ENCODE measurements at regions not wholly inside any gene's neighbourhood (a gene's known extent, or its start where the extent isn't known, plus 50 kb on each side); places are given as distances from the start of the nearest gene placed in this dataset.

DNA sequence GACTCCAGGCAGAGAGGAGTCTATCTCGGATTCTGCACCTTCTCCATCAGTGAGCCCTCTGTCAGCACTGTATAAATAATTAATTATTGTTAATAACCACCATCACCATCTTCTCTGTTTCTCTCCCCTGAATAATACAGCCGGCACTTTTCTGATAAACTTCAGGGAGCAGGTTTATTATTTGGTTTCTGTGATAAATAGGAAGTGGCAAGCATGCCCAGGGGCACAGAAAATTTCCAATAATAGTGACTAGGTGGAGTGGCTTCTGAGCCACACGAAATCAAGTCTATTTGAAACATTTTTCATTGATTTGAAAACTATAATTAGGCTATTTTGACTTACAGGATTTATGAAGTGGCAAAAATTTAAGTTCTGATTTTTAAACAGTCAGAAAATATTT is 186.8 kb upstream of the TMEM229A start:
- POLR2A ChIA-PET, result no interaction called here
- no peak overlapping the region for H3K4me3 ChIP-seq (ENCODE audit: low read depth, low read length)

DNA sequence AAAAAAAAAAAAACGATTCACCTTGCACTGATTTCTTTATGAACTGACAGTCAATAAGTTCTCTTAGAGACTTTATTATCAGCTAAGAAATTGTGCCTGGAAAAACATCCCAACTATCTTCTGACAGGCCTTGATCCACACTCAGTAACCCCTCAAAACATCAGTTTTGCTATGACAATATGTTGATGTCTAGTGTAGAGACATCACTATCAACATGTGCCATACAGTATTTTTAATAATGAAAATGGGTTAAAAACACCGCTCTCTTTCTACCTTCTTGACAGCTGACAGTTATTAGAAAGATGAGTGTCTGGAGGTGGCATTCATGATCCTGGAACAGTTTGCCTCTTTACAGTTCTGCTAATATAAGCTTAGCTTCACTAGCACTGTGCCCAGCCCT is 175.8 kb upstream of the TMEM229A start:
- H3K27me3 ChIP-seq (ENCODE audit: control insufficient read depth, insufficient read depth, low read length), result no peaks in the 10 kb centered on the region
- CTCF ChIA-PET, result no interaction called here

More for the DNA sequence above, 186.8 kb upstream of the TMEM229A start:
- CTCF ChIA-PET, result interaction anchor here (1.6 kb wide), 1 partner anchor 546 kb away, joined by 4 read pairs; the partner anchor contains the start of gene GPR37
- TF ChIP-seq, protein P1, sequence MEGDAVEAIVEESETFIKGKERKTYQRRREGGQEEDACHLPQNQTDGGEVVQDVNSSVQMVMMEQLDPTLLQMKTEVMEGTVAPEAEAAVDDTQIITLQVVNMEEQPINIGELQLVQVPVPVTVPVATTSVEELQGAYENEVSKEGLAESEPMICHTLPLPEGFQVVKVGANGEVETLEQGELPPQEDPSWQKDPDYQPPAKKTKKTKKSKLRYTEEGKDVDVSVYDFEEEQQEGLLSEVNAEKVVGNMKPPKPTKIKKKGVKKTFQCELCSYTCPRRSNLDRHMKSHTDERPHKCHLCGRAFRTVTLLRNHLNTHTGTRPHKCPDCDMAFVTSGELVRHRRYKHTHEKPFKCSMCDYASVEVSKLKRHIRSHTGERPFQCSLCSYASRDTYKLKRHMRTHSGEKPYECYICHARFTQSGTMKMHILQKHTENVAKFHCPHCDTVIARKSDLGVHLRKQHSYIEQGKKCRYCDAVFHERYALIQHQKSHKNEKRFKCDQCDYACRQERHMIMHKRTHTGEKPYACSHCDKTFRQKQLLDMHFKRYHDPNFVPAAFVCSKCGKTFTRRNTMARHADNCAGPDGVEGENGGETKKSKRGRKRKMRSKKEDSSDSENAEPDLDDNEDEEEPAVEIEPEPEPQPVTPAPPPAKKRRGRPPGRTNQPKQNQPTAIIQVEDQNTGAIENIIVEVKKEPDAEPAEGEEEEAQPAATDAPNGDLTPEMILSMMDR (IDR thresholded peaks at IDR 0.05; ENCODE audit: low read depth, low read length), result no peak
- Histone ChIP-seq H3K9me3 (ENCODE audit: control insufficient read depth, insufficient read depth, low read length) (peaks cover 4% of the 10 kb centered on the region; the same call in 1 of the 2 replicates), H3K27ac (ENCODE audit: low read depth, low read length) (no peak overlapping the region), H3K27me3 (ENCODE audit: control insufficient read depth, insufficient read depth, low read length) (no peaks in the 10 kb centered on the region)
- no peak for DNase-seq (ENCODE audit: low read depth, low spot score)

DNA sequence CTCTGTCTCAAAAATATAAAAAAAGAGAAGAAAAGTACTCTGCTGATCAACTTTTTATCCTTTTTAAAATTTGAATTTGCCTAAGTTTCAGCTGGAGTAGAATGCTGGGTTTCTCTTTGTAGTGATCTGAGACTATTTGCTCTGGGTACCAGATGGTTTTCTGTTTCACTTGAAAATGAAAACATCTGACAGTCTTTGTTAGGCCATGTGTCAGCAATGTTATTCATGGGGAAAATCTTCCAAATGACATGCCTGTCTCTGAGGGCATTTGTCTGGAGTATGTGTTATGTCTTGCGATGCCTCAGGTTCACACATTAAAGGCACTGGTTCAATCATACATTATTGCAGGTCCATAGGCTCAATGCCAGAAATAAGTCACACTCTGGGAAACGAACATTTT is 175.3 kb upstream of the TMEM229A start:
- ChIA-PET CTCF (no interaction called here), POLR2A (no interaction called here)
- DNase-seq (ENCODE audit: low read depth, low spot score), result no peak
- TF ChIP-seq, protein P1 (IDR thresholded peaks at IDR 0.05; ENCODE audit: low read depth, low read length), result no peak
- H3K4me3 ChIP-seq (ENCODE audit: low read depth, low read length), result no peak overlapping the region
- no peak overlapping the region for H3K27ac ChIP-seq (ENCODE audit: low read depth, low read length)
- no peaks in the 10 kb centered on the region for H3K9me3 ChIP-seq (ENCODE audit: control insufficient read depth, insufficient read depth, low read length)
- no peaks in the 10 kb centered on the region for H3K27me3 ChIP-seq (ENCODE audit: control insufficient read depth, insufficient read depth, low read length)

More for the DNA sequence above, 175.8 kb upstream of the TMEM229A start:
- Histone ChIP-seq H3K4me3 (ENCODE audit: low read depth, low read length) (no peak overlapping the region), H3K9me3 (ENCODE audit: control insufficient read depth, insufficient read depth, low read length) (no peaks in the 10 kb centered on the region), H3K27ac (ENCODE audit: low read depth, low read length) (no peak overlapping the region)
- TF ChIP-seq, protein P1 (IDR thresholded peaks at IDR 0.05; ENCODE audit: low read depth, low read length), result no peak
- POLR2A ChIA-PET, result no interaction called here
- no peak for DNase-seq (ENCODE audit: low read depth, low spot score)

DNA sequence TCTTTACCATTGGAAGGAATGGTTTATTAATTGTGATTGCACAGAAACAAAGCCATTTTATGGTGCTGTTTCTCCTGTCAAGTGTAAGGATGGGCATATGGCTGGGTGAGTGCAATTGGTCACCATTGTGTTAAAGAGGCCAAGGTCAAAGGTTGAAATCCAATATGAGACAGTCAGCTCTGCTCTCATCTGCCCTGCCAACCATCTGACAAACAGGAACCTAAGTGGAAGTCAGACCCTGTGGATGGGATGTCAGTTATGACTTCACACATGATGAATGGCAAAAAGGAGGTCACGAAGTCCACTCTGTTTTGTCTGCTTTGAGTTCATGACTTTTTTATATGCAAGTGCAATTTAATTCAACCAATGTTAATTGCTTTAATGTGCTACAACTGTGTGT is 172.7 kb upstream of the TMEM229A start:
- TF ChIP-seq, protein P1 (IDR thresholded peaks at IDR 0.05; ENCODE audit: low read depth, low read length), result no peak
- DNase-seq (ENCODE audit: low read depth, low spot score), result no peak
- ChIA-PET CTCF (interaction anchor here (0.6 to 1.0 kb wide), 3 partner anchors 35 to 570 kb away, joined by 3 to 4 read pairs (median 3); no protein-coding TSS in a partner anchor), POLR2A (no interaction called here)
- Histone ChIP-seq H3K27ac (ENCODE audit: low read depth, low read length) (no peak overlapping the region), H3K27me3 (ENCODE audit: control insufficient read depth, insufficient read depth, low read length) (no peaks in the 10 kb centered on the region), H3K4me3 (ENCODE audit: low read depth, low read length) (no peak overlapping the region), H3K9me3 (ENCODE audit: control insufficient read depth, insufficient read depth, low read length) (no peaks in the 10 kb centered on the region)

DNA sequence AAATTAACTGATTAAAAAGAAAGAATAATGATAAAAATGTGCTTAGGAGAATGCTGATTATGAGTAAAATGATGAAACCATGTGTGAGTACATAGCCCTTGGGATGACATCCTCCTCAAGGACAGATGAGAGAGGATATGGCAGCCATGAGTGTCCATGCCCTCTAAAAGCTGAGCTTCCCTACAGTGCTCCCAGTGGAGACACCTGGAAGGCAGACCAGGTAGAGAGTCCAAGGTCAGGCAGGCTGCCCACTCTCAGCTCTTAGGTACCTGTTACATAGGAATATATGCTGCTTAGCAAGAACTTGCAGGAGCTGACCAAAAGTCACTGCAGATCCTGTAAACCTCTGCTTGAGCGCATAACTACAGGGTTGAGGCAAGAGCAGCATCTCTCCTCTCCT is 169.7 kb upstream of the TMEM229A start:
- CTCF ChIA-PET, result interaction anchor here (1.0 kb wide), 1 partner anchor 47 kb away, joined by 3 read pairs; no protein-coding TSS in a partner anchor
- no peak overlapping the region for H3K4me3 ChIP-seq (ENCODE audit: low read depth, low read length)
- no peaks in the 10 kb centered on the region for H3K27me3 ChIP-seq (ENCODE audit: control insufficient read depth, insufficient read depth, low read length)
- H3K27ac ChIP-seq (ENCODE audit: low read depth, low read length), result no peak overlapping the region
- POLR2A ChIA-PET, result no interaction called here
- no peaks in the 10 kb centered on the region for H3K9me3 ChIP-seq (ENCODE audit: control insufficient read depth, insufficient read depth, low read length)
- TF ChIP-seq, protein P1 (IDR thresholded peaks at IDR 0.05; ENCODE audit: low read depth, low read length), result no peak
- no peak for DNase-seq (ENCODE audit: low read depth, low spot score)

All from AG04450 (cell line).